Progenitor cell of endocrine pancreas (in vitro differentiated cells): ENCODE measurements at regions not wholly inside any gene's neighbourhood (a gene's known extent, or its start where the extent isn't known, plus 50 kb on each side); places are given as distances from the start of the nearest gene placed in this dataset.

Experiments
- DNase-seq: peaks from one replicate; pipeline ENCODE4 v3.0.0; 2021; ENCODE audit warnings: low spot score; ENCODE audit not compliant: unreplicated experiment
- H3K27ac Mint-ChIP-seq: 2 replicates; pipeline ENCODE4 v1.8.0; 2021; ENCODE audit warnings: mild to moderate bottlenecking, moderate library complexity, mixed read lengths
- H3K27me3 Mint-ChIP-seq: 2 replicates; pipeline ENCODE4 v1.8.0; 2021; ENCODE audit warnings: mixed read lengths
- H3K36me3 Mint-ChIP-seq: 2 replicates; pipeline ENCODE4 v1.8.0; 2022; ENCODE audit warnings: mixed read lengths; ENCODE audit not compliant: insufficient read depth
- H3K4me1 Mint-ChIP-seq: 2 replicates; pipeline ENCODE4 v1.8.0; 2021; ENCODE audit warnings: low read depth, mixed read lengths
- H3K4me3 Mint-ChIP-seq: 2 replicates; pipeline ENCODE4 v1.8.0; 2021; ENCODE audit warnings: low read depth, mild to moderate bottlenecking, moderate library complexity, mixed read lengths
- H3K9me3 Mint-ChIP-seq: 2 replicates; pipeline ENCODE4 v1.8.0; 2021; ENCODE audit warnings: low read depth, mixed read lengths
- CTCF ChIP-seq: fragments of 200-600 bp; sonication (generic); IDR thresholded peaks from one replicate; pipeline ENCODE4 v1.5.0; 2021; ENCODE audit warnings: antibody characterized with exemption, mild to moderate bottlenecking; ENCODE audit not compliant: unreplicated experiment

- Mint-ChIP-seq H3K4me3 (no peak overlapping the region), H3K9me3 (no peaks in the 10 kb centered on the region), H3K27me3 (no peaks in the 10 kb centered on the region), H3K4me1 (peaks cover 5% of the 10 kb centered on the region), H3K36me3 (no peaks in the 10 kb centered on the region), H3K27ac (no peak overlapping the region)
- no peak for TF ChIP-seq CTCF
- DNase-seq = no peak
These were observed 529.4 kb downstream of the PCDH17 start for GRCh38 chr13:58160980-58161379.

GRCh38 chr13:58165617-58166016 is 534.1 kb downstream of the PCDH17 start:
- Mint-ChIP-seq H3K4me3 (no peak overlapping the region), H3K27me3 (no peaks in the 10 kb centered on the region), H3K9me3 (no peaks in the 10 kb centered on the region), H3K36me3 (no peaks in the 10 kb centered on the region), H3K27ac (no peak overlapping the region), H3K4me1 (peaks cover 9% of the 10 kb centered on the region)
- DNase-seq = no peak
- no peak for TF ChIP-seq CTCF

GRCh38 chr13:58181111-58181510 is 549.6 kb downstream of the PCDH17 start:
- H3K36me3 Mint-ChIP-seq = peaks cover 1% of the 10 kb centered on the region
- H3K27ac Mint-ChIP-seq = no peak overlapping the region

GRCh38 chr13:58187881-58188280 is 556.3 kb downstream of the PCDH17 start:
- H3K36me3 Mint-ChIP-seq = no peaks in the 10 kb centered on the region
- no peak for TF ChIP-seq CTCF
- H3K4me3 Mint-ChIP-seq = no peak overlapping the region
- no peak for DNase-seq
- H3K27ac Mint-ChIP-seq = no peak overlapping the region
- no peaks in the 10 kb centered on the region for H3K27me3 Mint-ChIP-seq
- peaks cover 21% of the 10 kb centered on the region for H3K4me1 Mint-ChIP-seq
- peaks cover 9% of the 10 kb centered on the region for H3K9me3 Mint-ChIP-seq

More at GRCh38 chr13:58181111-58181510, 549.6 kb downstream of the PCDH17 start:
- no peak for DNase-seq
- Mint-ChIP-seq H3K9me3 (peaks cover 20% of the 10 kb centered on the region), H3K27me3 (no peaks in the 10 kb centered on the region), H3K4me1 (peaks cover 5% of the 10 kb centered on the region), H3K4me3 (no peak overlapping the region)
- no peak for TF ChIP-seq CTCF

GRCh38 chr13:58190577-58190976 is 559.0 kb downstream of the PCDH17 start:
- H3K27me3 Mint-ChIP-seq = no peaks in the 10 kb centered on the region
- H3K4me1 Mint-ChIP-seq = peaks cover 24% of the 10 kb centered on the region
- H3K27ac Mint-ChIP-seq = peak overlapping the region; percentile 23
- no peak for DNase-seq
- no peak for TF ChIP-seq CTCF
- no peak overlapping the region for H3K4me3 Mint-ChIP-seq
- H3K9me3 Mint-ChIP-seq = peaks cover 3% of the 10 kb centered on the region
- H3K36me3 Mint-ChIP-seq = no peaks in the 10 kb centered on the region
